Stimulated activated CD8-positive, alpha-beta memory T cell treated with anti-CD3 and anti-CD28 coated beads, Interleukin-2, amount 100 ng/mL, for 1 hour (primary cell): ENCODE measurements at regions not wholly inside any gene's neighbourhood (a gene's known extent, or its start where the extent isn't known, plus 50 kb on each side); places are given as distances from the start of the nearest gene placed in this dataset.
"Not testable (repeated sequence)": the region's sequence is repeated elsewhere in the genome, so short reads cannot be mapped to it uniquely, and the experiment has no call there.

Experiments used
- DNase-seq, 2 donors: peaks; one replicate each; pipeline ENCODE4 v3.0.0-alpha.2; 2020; ENCODE audit warnings: low read depth in 2 of 2

GRCh38 chr2:17363846-17364245 lies 154.4 kb downstream of the RAD51AP2 start:
- DNase-seq, result no peak

DNA sequence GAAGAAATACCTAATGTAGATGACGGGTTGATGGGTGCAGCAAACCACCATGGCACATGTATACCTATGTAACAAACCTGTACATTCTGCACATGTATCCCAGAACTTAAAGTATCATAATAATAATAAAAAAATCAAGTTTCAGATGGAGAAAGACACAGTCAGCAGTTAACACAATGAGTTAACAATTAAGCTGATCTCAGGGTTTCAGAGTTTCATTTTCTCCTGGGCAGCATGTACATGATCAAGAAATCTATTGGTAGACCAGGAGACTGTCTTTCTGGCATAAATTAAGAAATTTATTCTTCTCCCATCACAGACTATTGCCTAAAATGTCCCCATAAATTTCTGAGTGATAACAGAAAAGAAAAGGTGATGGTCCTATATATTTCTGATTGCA lies 155.3 kb downstream of the RAD51AP2 start:
- DNase-seq, result no peak

DNA sequence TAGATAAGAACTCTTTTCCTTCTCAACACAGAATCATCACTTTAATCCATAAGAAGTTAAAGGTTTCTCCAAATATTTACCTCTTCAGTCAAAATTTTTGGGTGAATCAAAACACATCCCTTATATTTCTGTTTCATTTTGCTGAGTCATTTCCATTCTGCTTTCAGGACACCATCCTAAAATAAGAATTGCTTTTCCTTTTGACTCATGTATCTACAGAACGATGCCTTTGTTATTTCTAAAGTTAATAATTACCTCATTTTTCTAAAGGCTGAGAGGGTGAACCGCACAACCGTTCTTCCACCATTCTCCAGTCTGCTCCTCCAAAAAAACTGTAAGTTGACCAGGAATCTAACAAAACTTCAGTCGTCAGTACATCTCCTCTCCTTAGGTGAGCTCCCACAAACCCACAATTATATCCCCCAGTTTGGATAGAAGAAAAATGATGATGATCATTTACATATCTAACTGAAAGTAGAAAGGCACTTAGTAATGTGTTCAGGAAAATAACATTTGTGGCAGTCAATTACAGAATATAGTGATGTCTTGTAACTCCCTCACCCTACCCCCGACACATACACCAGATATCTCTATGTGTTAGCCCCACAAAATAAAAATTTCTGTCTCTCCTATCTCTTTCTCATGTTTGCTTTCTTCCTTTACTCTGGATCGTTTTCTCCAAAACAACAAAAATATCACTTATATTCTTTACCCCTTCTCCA lies 162.5 kb downstream of the RAD51AP2 start:
- DNase-seq, result no peak

DNA sequence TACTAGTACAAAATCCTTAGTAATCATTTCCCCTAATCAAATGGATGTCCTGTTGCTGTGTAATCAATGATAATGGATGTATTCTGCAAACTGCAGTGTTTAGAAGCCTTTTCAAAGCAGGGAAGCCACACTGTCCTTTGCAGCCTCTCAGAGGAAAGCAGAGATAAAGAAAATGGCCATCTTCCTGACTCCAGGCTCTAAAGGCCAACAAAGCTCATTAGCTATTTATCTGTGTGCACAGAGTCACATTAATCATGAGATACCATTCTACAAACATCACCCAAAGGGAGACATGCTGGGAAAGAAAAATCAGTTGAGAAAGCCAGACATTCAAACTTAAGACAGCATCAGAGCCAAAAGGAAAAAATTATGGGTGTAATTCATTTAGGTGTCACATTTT lies 165.0 kb downstream of the RAD51AP2 start:
- DNase-seq, result no peak

DNA sequence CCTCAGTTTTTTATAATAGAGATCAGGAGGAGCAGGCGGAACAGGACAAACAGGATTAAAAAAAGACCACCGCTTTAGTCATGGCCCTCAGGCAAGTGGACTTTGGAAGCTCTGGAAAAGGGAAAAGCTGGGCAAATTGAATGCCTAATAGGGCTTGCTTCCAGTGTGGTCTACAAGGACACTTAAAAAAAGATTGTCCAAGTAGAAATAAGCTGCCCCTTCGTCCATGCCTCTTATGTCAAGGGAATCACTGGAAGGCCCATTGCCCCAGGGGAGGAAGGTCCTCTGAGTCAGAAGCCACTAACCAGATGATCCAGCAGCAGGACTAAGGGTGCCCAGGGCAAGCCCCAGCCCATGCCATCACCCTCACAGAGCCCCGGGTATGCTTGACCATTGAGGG lies 175.5 kb downstream of the RAD51AP2 start:
- not testable (repeated sequence) for DNase-seq

DNA sequence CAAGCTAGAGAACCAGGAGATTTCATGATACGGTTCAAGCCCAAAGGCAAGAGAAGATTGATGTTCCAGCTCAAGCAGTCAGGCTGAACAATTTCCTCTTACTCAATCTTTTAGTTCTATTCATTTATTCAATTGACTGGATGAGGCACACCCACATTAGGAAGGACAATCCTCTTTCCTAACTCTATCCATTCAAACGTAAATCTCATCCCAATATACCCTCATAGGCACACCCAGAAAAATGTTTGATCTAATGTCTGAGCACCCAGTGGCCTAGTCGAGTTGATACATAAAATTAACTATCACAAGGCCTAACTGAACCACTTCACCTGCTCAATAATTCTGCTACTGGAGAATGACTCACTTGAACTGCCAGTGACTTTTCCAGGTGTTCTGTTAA lies 180.7 kb downstream of the RAD51AP2 start:
- no peak for DNase-seq

- no peak for DNase-seq
These were observed 181.8 kb downstream of the RAD51AP2 start for GRCh38 chr2:17336458-17336857.

DNA sequence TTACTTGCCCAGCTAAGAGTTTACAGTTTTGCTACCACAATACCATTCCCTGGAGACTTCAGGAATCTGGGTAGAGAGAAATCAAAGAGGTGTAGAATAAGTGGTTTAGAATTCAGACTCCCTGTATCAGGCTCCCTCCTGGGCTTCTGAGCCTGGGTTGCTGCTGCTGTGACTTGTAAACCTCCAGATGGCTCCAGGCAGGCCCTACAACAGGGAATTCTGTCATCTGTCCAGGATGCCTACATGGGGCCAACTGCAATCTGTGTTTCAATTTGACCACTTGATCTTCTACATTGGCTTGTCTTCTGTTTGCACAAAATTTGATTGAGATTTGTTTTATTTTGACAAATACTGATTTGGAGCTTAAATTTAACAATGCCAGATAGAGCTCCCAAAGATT lies 183.9 kb downstream of the RAD51AP2 start:
- DNase-seq, result no peak

DNA sequence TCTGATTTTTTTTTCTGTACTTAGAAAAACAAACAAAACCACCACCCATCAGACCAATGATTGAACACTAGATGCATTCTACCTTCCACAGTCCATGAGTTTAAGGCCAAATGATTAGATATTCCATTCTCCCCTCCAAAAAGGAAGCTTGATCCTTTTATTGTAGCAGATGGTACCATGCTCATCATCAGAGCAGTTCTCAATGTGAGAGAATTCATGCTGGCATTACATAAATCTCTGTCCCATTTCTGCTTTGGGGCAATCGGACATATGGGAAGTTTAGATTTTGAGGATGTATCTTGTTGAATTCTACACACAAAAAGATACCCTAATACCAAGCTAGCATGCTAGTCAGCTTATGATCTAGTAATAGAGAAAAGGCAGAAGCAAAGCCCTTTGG lies 186.6 kb downstream of the RAD51AP2 start:
- no peak for DNase-seq

GRCh38 chr2:17328161-17328560 lies 190.1 kb downstream of the RAD51AP2 start:
- DNase-seq, result no peak

DNA sequence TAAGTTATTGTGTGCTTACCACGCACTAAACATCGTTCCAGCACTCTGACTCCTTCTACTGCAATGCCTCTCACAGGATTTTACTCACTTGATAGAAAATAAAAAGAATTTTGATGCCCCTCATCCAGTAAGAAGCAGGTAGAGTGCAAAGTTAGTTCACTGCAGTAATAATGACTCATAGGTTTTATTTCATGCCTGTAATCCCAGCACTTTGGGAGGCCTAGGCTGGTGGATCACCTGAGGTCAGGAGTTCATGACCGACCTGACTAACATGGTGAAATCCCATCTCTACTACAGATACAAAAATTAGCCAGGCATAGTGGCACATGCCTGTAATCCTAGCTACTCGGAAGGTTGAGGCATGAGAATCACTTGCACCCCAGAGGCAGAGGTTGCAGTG lies 190.6 kb downstream of the RAD51AP2 start:
- DNase-seq, result no peak

DNA sequence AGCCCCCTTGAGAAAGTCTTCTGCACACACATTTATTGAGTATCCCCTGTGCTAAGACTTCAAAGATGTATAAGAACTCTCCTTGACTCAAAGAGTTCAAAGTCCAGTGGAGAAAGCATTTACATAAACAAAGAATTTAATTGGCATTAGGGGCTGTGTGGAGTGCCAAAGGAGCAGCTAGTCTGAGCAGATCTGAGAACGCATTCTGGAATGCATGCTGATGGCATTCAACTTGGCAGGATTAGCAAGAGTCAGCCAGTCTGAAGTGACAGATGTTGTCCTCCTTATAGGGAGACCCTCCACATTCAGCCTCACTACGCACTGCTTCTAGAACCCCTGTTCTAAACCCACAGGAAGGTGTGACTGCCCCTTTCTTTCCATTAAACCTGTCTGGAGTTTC lies 191.5 kb downstream of the RAD51AP2 start:
- no peak for DNase-seq

- no peak for DNase-seq
These were observed 194.5 kb downstream of the RAD51AP2 start for GRCh38 chr2:17323697-17324096.

GRCh38 chr2:17322461-17322860 lies 195.8 kb downstream of the RAD51AP2 start:
- DNase-seq, result no peak

- DNase-seq, result no peak
These were observed 199.2 kb downstream of the RAD51AP2 start for GRCh38 chr2:17319090-17319489.

GRCh38 chr2:17318013-17318412 lies 200.2 kb downstream of the RAD51AP2 start:
- no peak for DNase-seq

DNA sequence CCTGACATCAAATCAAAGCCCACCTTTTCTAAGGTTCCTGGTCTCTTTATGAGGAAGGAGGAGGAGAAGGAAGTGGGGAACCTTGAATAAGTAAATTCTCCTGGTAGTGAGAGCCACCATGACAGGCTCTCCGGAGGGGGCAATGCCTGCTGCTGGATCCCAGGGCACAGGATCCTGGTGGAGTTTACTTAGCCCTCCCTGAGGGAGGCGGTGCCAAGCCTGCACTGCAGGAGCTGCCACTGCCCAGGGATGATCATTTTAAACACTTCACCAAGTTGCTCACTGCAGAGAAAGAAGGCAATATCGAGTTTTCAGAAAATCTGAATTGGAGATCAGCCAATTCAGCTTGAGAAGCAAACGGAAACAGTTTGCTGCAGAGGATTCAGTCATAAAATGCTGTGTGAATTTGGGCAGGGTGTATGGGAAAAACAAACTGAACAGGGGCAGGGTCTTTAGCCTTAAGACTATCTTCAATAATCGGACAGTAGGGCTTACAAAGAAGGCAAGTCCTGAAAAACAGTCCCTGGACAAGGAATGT lies 200.7 kb downstream of the RAD51AP2 start:
- DNase-seq, result no peak

GRCh38 chr2:17313261-17313660 lies 205.0 kb downstream of the RAD51AP2 start:
- no peak for DNase-seq

DNA sequence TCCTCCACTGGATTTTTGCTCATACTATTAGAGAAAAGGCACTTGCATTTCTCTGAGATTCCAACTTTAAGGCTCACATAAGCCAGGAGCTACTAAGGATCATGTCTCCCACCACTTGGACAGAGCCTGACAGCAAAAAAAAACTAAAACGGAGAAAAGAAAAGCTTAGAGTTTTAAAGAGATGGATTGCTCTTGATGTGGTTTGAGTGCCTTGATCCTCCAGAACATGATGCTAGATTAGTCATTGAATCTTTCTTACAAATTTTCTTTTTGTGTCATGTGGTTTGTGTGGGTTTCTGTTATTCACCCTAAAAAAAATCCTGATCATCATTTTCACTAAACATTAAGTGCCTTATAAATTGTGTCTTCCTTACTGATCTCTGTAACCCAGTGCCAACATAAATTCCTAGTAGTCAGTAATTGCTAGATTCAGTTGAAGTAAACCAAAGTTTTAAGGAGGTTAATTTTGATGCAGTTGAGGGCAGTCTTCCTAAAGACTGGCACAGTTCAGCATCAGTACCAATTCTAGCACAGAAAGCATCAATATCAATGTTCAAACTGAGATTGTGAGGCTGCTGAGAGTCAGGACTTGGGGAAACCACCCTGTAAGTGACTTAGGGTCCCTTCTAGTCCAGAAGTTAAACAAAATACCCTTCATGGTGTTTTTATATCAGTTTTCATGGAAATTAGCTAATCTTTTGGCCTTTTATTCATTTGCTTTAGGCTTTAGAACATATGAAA lies 206.3 kb downstream of the RAD51AP2 start:
- no peak for DNase-seq

- DNase-seq, result no peak
These were observed 207.1 kb downstream of the RAD51AP2 start for GRCh38 chr2:17311106-17311619.

GRCh38 chr2:17309741-17310339 lies 208.4 kb downstream of the RAD51AP2 start:
- DNase-seq, result no peak

DNA sequence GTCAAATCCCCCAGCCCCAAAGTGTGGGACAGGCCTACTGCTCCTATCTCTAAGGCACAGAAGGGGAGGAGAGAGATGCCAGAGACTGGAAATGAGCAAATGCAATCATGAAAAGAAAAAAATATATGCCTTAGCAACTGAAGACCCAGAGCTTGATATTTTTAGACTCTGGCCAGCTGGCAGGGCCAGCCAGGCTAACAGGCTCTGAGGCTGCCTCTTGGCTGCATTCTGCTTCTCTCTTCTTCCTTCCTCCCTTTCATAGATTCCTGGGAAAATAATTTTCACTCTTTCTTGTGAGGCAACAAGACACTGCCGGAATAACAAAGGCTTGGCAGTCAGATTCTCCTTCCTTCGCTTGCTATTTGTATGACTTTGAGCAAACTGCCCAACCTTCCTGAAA lies 209.1 kb downstream of the RAD51AP2 start:
- DNase-seq, result no peak

GRCh38 chr2:17306706-17307105 lies 211.5 kb downstream of the RAD51AP2 start:
- DNase-seq, result no peak
